OCI-LY7 (cell line): ENCODE measurements at regions not wholly inside any gene's neighbourhood (a gene's known extent, or its start where the extent isn't known, plus 50 kb on each side); places are given as distances from the start of the nearest gene placed in this dataset.

ENCODE experiments used
- CTCF ChIP-seq: fragments of 200-600 bp; sonication (generic); conservative IDR thresholded peaks from 2 replicates; pipeline ENCODE4 v1.5.1; 2014; ENCODE audit warnings: mild to moderate bottlenecking, antibody characterized with exemption, low read length, moderate library complexity, mixed read lengths
- EZH2phosphoT487 ChIP-seq: fragments of 200-600 bp; sonication (generic); IDR thresholded peaks from 2 replicates; pipeline ENCODE4 v1.6.1; 2018; ENCODE audit warnings: low read depth, borderline replicate concordance, mild to moderate bottlenecking, mixed run types, antibody characterized with exemption, low read length, moderate library complexity, mixed read lengths

GRCh38 chr14:42174357-42174756 lies 567.7 kb downstream of the LRFN5 start:
- no peak for TF ChIP-seq CTCF
- TF ChIP-seq EZH2phosphoT487: no peak
